Fibroblast of lung (primary cell): ENCODE measurements at regions not wholly inside any gene's neighbourhood (a gene's known extent, or its start where the extent isn't known, plus 50 kb on each side); places are given as distances from the start of the nearest gene placed in this dataset.

ENCODE experiments used
- DNase-seq, 2 donors: peaks; one replicate each; pipeline versions ENCODE4 v3.0.0 to v3.0.0-alpha.2; 2010; ENCODE audit warnings: low read depth in 2 of 2
- H2AFZ ChIP-seq: 2 replicates; pipeline ENCODE4 v1.5.1; 2012; ENCODE audit warnings: low read length, control low read depth, inconsistent platforms
- H3K27ac ChIP-seq: 2 replicates; pipeline ENCODE4 v1.5.1; 2011; ENCODE audit warnings: low read length, control low read depth; ENCODE audit not compliant: insufficient read depth
- H3K27me3 ChIP-seq: 2 replicates; pipeline ENCODE4 v1.5.1; 2011; ENCODE audit warnings: mild to moderate bottlenecking, low read length; ENCODE audit not compliant: control insufficient read depth, insufficient read depth
- H3K36me3 ChIP-seq: 2 replicates; pipeline ENCODE4 v1.5.1; 2011; ENCODE audit warnings: low read length; ENCODE audit not compliant: control insufficient read depth, insufficient read depth
- H3K4me1 ChIP-seq: 2 replicates; pipeline ENCODE4 v1.5.1; 2011; ENCODE audit warnings: low read length; ENCODE audit not compliant: control insufficient read depth, insufficient read depth; ENCODE audit errors: extremely low read depth
- H3K4me2 ChIP-seq: 2 replicates; pipeline ENCODE4 v1.5.1; 2011; ENCODE audit warnings: low read length, control low read depth; ENCODE audit not compliant: insufficient read depth; ENCODE audit errors: extremely low read depth
- H3K4me3 ChIP-seq, 4 experiments: fragments of 200-600 bp in 1 of 4; sonication (generic) in 1 of 4; replicated peaks in 1 of 4; 2 replicates each; pipeline ENCODE4 v1.5.1; 2011 to 2016; ENCODE audit warnings: low read length in 4 of 4, low read depth in 3 of 4, mild to moderate bottlenecking in 3 of 4, control low read depth in 2 of 4, inconsistent platforms in 1 of 4, mixed read lengths in 1 of 4; ENCODE audit not compliant: insufficient read depth in 1 of 4; ENCODE audit errors: control extremely low read depth in 1 of 4
- H3K79me2 ChIP-seq: 2 replicates; pipeline ENCODE4 v1.5.1; 2012; ENCODE audit warnings: mild to moderate bottlenecking, low read length, inconsistent platforms; ENCODE audit not compliant: control insufficient read depth, insufficient read depth
- H3K9ac ChIP-seq: 2 replicates; pipeline ENCODE4 v1.5.1; 2011; ENCODE audit warnings: mild to moderate bottlenecking, low read length, control low read depth; ENCODE audit not compliant: insufficient read depth
- H3K9me3 ChIP-seq: 2 replicates; pipeline ENCODE4 v1.5.1; 2012; ENCODE audit warnings: low read depth, low read length; ENCODE audit not compliant: control insufficient read depth, insufficient read depth
- H4K20me1 ChIP-seq: 2 replicates; pipeline ENCODE4 v1.5.1; 2011; ENCODE audit warnings: low read length; ENCODE audit not compliant: control insufficient read depth, insufficient read depth; ENCODE audit errors: extremely low read depth
- CTCF ChIP-seq, 2 donors: IDR thresholded peaks in 1 of 2; conservative IDR thresholded peaks in 1 of 2; 1 replicate in 1 of 2; 2 replicates in 1 of 2; pipeline ENCODE4 v1.5.1; 2011 to 2012; ENCODE audit warnings: low read length in 2 of 2, control low read depth in 1 of 2, inconsistent platforms in 1 of 2, low read depth in 1 of 2, mild to moderate bottlenecking in 1 of 2
- EZH2 ChIP-seq: IDR thresholded peaks from 2 replicates; pipeline ENCODE4 v1.5.1; 2012; ENCODE audit warnings: low read length, control low read depth, mild to moderate bottlenecking; ENCODE audit errors: missing control alignments

GRCh38 chr9:89826186-89826585, 221.4 kb downstream of the GADD45G start:
- H3K27me3 ChIP-seq, result no peaks in the 10 kb centered on the region
- H3K4me2 ChIP-seq, result no peak overlapping the region
- no peak overlapping the region for H2AFZ ChIP-seq
- no peak for TF ChIP-seq CTCF (conservative IDR thresholded peaks at IDR 0.05 in 1 of 2, IDR thresholded peaks at IDR 0.05 in 1 of 2; ENCODE audit: low read depth in 1 of 2, low read length in 2 of 2)
- no peak for TF ChIP-seq EZH2
- no peak overlapping the region for H3K9ac ChIP-seq
- H3K79me2 ChIP-seq, result no peaks in the 10 kb centered on the region
- no peaks in the 10 kb centered on the region for H3K4me1 ChIP-seq
- no peak overlapping the region for H3K4me3 ChIP-seq
- no peak for DNase-seq
- H3K27ac ChIP-seq, result no peak overlapping the region
- no peaks in the 10 kb centered on the region for H3K36me3 ChIP-seq
- H3K9me3 ChIP-seq, result no peaks in the 10 kb centered on the region
- H4K20me1 ChIP-seq, result no peaks in the 10 kb centered on the region

GRCh38 chr9:89829346-89829745, 224.5 kb downstream of the GADD45G start:
- no peak for DNase-seq
- no peak overlapping the region for H3K9ac ChIP-seq
- H4K20me1 ChIP-seq, result no peaks in the 10 kb centered on the region
- H3K27me3 ChIP-seq, result no peaks in the 10 kb centered on the region
- H3K9me3 ChIP-seq, result no peaks in the 10 kb centered on the region
- H3K27ac ChIP-seq, result no peak overlapping the region
- TF ChIP-seq CTCF (conservative IDR thresholded peaks at IDR 0.05 in 1 of 2, IDR thresholded peaks at IDR 0.05 in 1 of 2; ENCODE audit: low read depth in 1 of 2, low read length in 2 of 2), result no peak
- TF ChIP-seq EZH2, result no peak
- no peak overlapping the region for H2AFZ ChIP-seq
- H3K79me2 ChIP-seq, result no peaks in the 10 kb centered on the region
- H3K36me3 ChIP-seq, result no peaks in the 10 kb centered on the region
- H3K4me2 ChIP-seq, result no peak overlapping the region
- H3K4me3 ChIP-seq, result no peak overlapping the region
- no peaks in the 10 kb centered on the region for H3K4me1 ChIP-seq

DNA sequence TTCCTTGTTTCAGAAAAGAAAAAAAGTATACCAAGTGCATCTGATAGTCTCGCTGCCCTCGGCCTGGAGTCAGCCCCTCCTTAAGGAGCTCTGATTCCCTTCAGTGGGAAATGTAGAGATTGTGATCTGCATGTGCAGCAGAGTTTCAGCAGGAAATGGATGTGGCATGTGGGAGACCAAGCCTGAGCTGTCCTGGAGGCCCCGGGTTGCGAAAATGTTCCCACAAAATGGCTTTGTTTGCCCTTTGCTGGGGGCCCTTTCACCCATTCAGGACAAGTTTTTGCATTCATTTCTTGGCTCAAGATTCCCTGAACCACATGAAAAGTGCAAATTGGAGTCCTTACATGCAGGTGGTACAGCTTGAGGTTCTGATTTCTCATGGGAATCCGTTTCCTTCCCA, 230.9 kb downstream of the GADD45G start:
- TF ChIP-seq CTCF (conservative IDR thresholded peaks at IDR 0.05 in 1 of 2, IDR thresholded peaks at IDR 0.05 in 1 of 2; ENCODE audit: low read depth in 1 of 2, low read length in 2 of 2) (no peak), EZH2 (no peak)
- Histone ChIP-seq H3K4me2 (no peak overlapping the region), H3K9me3 (no peaks in the 10 kb centered on the region), H3K79me2 (no peaks in the 10 kb centered on the region), H2AFZ (no peak overlapping the region), H3K27ac (no peak overlapping the region), H4K20me1 (no peaks in the 10 kb centered on the region), H3K9ac (no peak overlapping the region), H3K27me3 (no peaks in the 10 kb centered on the region), H3K36me3 (no peaks in the 10 kb centered on the region), H3K4me3 (no peak overlapping the region), H3K4me1 (no peaks in the 10 kb centered on the region)
- DNase-seq, result peak in 1 of 2 donors; percentile 7
